ENCODE measurements at regions not wholly inside any gene's neighbourhood (a gene's known extent, or its start where the extent isn't known, plus 50 kb on each side); places are given as distances from the start of the nearest gene placed in this dataset.

- TF ChIP-seq CTCF (IDR thresholded peaks at IDR 0.05) = no peak
- TF ChIP-seq POLR2AphosphoS5 (IDR thresholded peaks at IDR 0.05; ENCODE audit: low read depth, low read length) = no peak
- TF ChIP-seq SIN3A (IDR thresholded peaks at IDR 0.05; ENCODE audit: borderline replicate concordance, insufficient read depth, low read depth, low read length) = no peak
- TF ChIP-seq REST (IDR thresholded peaks at IDR 0.05; ENCODE audit: insufficient read depth in 1 of 2, low read depth in 2 of 2, low read length in 1 of 2) = no peak
These were observed 119.4 kb downstream of the KCNJ2 start for GRCh38 chr17:70288540-70289290.

Measured in Panc1 (cell line).